H1 (cell line): ENCODE measurements at regions not wholly inside any gene's neighbourhood (a gene's known extent, or its start where the extent isn't known, plus 50 kb on each side); places are given as distances from the start of the nearest gene placed in this dataset.

ENCODE experiments used
- CTCF ChIA-PET: fragments of 300-600 bp; sonication (Branson Sonifier 250); formaldehyde crosslinking; loops from one replicate; lab custom pipeline; 2021; ENCODE audit not compliant: partially characterized antibody; lab: Charles Lee
- POLR2A ChIA-PET: fragments of 300-600 bp; sonication (Branson Sonifier 250); formaldehyde crosslinking; loops from one replicate; lab custom pipeline; 2021; ENCODE audit warnings: inconsistent platforms; ENCODE audit not compliant: partially characterized antibody; lab: Charles Lee
- DNase-seq, 2 experiments: peaks; one replicate each; pipeline versions ENCODE4 v3.0.0 to v3.0.0-alpha.2; 2010 to 2022; ENCODE audit warnings: low spot score in 2 of 2, low read depth in 1 of 2, mixed read lengths in 1 of 2
- FAIRE-seq: peaks from 2 replicates; lab custom pipeline; 2011; peaks lifted over from hg19 to GRCh38; lab: Jason Lieb, UNC
- H2AFZ ChIP-seq: 2 replicates; pipeline ENCODE4 v1.8.1; 2012; ENCODE audit warnings: low read length, inconsistent platforms
- H2AK5ac ChIP-seq: 2 replicates; pipeline ENCODE4 v1.6.1; 2013; ENCODE audit warnings: low read depth, low read length
- H2BK120ac ChIP-seq: replicated peaks from 2 replicates; pipeline ENCODE3; 2013; ENCODE audit warnings: low read depth, low read length, inconsistent platforms
- H2BK12ac ChIP-seq: 2 replicates; pipeline ENCODE4 v1.6.1; 2013; ENCODE audit warnings: low read depth, low read length
- H2BK15ac ChIP-seq: 2 replicates; pipeline ENCODE4 v1.6.1; 2013; ENCODE audit warnings: low read length
- H2BK20ac ChIP-seq: 2 replicates; pipeline ENCODE4 v1.6.1; 2013; ENCODE audit warnings: low read length
- H2BK5ac ChIP-seq: 2 replicates; pipeline ENCODE4 v1.6.1; 2013; ENCODE audit warnings: low read depth, low read length
- H3K14ac ChIP-seq: 2 replicates; pipeline ENCODE4 v1.6.1; 2013; ENCODE audit warnings: inconsistent platforms; ENCODE audit not compliant: insufficient read length
- H3K18ac ChIP-seq: 2 replicates; pipeline ENCODE4 v1.6.1; 2013; ENCODE audit warnings: low read length; ENCODE audit errors: extremely low read depth
- H3K23ac ChIP-seq: 2 replicates; pipeline ENCODE4 v1.6.1; 2013; ENCODE audit warnings: inconsistent platforms; ENCODE audit not compliant: insufficient read length
- H3K23me2 ChIP-seq: 2 replicates; pipeline ENCODE4 v1.6.1; 2013; ENCODE audit warnings: low read depth, low read length
- H3K27ac ChIP-seq: 2 replicates; pipeline ENCODE4 v1.6.1; 2011; ENCODE audit warnings: low read depth, low read length, inconsistent platforms
- H3K27me3 ChIP-seq, 4 experiments: replicated peaks in 1 of 4; 1 replicate in 1 of 4; 2 replicates in 3 of 4; pipeline versions ENCODE4 v1.6.1 to v1.8.1; 2011 to 2013; ENCODE audit warnings: low read length in 3 of 4, mild to moderate bottlenecking in 3 of 4, inconsistent platforms in 2 of 4, mixed read lengths in 2 of 4, moderate library complexity in 1 of 4; ENCODE audit not compliant: control insufficient read depth in 3 of 4, insufficient read depth in 3 of 4; ENCODE audit errors: extremely low read depth in 1 of 4
- H3K36me3 ChIP-seq, 4 experiments: 2 replicates each; pipeline versions ENCODE4 v1.6.1 to v1.8.1; 2011 to 2013; ENCODE audit warnings: mild to moderate bottlenecking in 4 of 4, low read length in 3 of 4, moderate library complexity in 2 of 4, control low read depth in 1 of 4, inconsistent platforms in 1 of 4; ENCODE audit not compliant: insufficient read depth in 4 of 4, control insufficient read depth in 2 of 4
- H3K4ac ChIP-seq: replicated peaks from 2 replicates; pipeline ENCODE3; 2013; ENCODE audit warnings: low read length, low read depth, mixed read lengths, inconsistent platforms; ENCODE audit not compliant: insufficient read length
- H3K4me1 ChIP-seq, 4 experiments: replicated peaks in 1 of 4; 1 replicate in 1 of 4; 2 replicates in 3 of 4; pipeline versions ENCODE4 v1.6.1 to v1.8.1; 2011 to 2013; ENCODE audit warnings: low read length in 3 of 4, inconsistent platforms in 2 of 4, mixed read lengths in 1 of 4; ENCODE audit not compliant: insufficient read depth in 4 of 4, control insufficient read depth in 3 of 4
- H3K4me2 ChIP-seq, 2 experiments: 2 replicates each; pipeline versions ENCODE4 v1.6.1 to v1.8.1; 2011 to 2013; ENCODE audit warnings: low read depth in 2 of 2, low read length in 2 of 2, control low read depth in 1 of 2, inconsistent platforms in 1 of 2, mild to moderate bottlenecking in 1 of 2; ENCODE audit not compliant: insufficient read depth in 1 of 2
- H3K4me3 ChIP-seq, 4 experiments: fragments of 200-600, 300-600 bp in 1 of 4; sonication (generic), shearing (Covaris generic), sonication (Bioruptor Twin) in 1 of 4; 2 replicates each; pipeline versions ENCODE4 v1.5.1 to v1.8.1; 2011 to 2016; ENCODE audit warnings: low read length in 4 of 4, low read depth in 3 of 4, control low read depth in 2 of 4, inconsistent platforms in 2 of 4, mild to moderate bottlenecking in 2 of 4, mixed read lengths in 1 of 4, moderate library complexity in 1 of 4; ENCODE audit not compliant: insufficient read depth in 2 of 4; ENCODE audit errors: extremely low read depth in 1 of 4
- H3K56ac ChIP-seq: replicated peaks from 2 replicates; pipeline ENCODE3; 2013; ENCODE audit warnings: low read depth, mild to moderate bottlenecking, mixed read lengths, low read length, inconsistent platforms; ENCODE audit not compliant: insufficient read length
- H3K79me1 ChIP-seq: 2 replicates; pipeline ENCODE4 v1.6.1; 2013; ENCODE audit warnings: low read depth, low read length, control low read depth
- H3K79me2 ChIP-seq, 2 experiments: 2 replicates each; pipeline versions ENCODE4 v1.6.1 to v1.8.1; 2012 to 2013; ENCODE audit warnings: low read length in 2 of 2, mild to moderate bottlenecking in 2 of 2, inconsistent platforms in 1 of 2; ENCODE audit not compliant: insufficient read depth in 2 of 2, control insufficient read depth in 1 of 2
- H3K9ac ChIP-seq, 4 experiments: replicated peaks in 1 of 4; 1 replicate in 1 of 4; 2 replicates in 3 of 4; pipeline versions ENCODE4 v1.6.1 to v1.8.1; 2011 to 2013; ENCODE audit warnings: low read depth in 3 of 4, low read length in 3 of 4, control low read depth in 2 of 4, mild to moderate bottlenecking in 2 of 4, moderate library complexity in 2 of 4, inconsistent platforms in 1 of 4; ENCODE audit errors: extremely low read depth in 1 of 4
- H3K9me3 ChIP-seq, 2 experiments: 2 replicates each; pipeline versions ENCODE4 v1.6.1 to v1.8.1; 2012 to 2013; ENCODE audit warnings: mild to moderate bottlenecking in 2 of 2, moderate library complexity in 2 of 2, control low read depth in 1 of 2, inconsistent platforms in 1 of 2, low read depth in 1 of 2, low read length in 1 of 2, mixed read lengths in 1 of 2; ENCODE audit not compliant: insufficient read depth in 2 of 2
- H4K20me1 ChIP-seq, 2 experiments: replicated peaks in 1 of 2; 2 replicates each; pipeline versions ENCODE3 to v1.8.1; 2011 to 2013; ENCODE audit warnings: inconsistent platforms in 2 of 2, low read length in 2 of 2, mild to moderate bottlenecking in 1 of 2; ENCODE audit not compliant: insufficient read depth in 2 of 2, control insufficient read depth in 1 of 2
- H4K5ac ChIP-seq: 2 replicates; pipeline ENCODE4 v1.6.1; 2013; ENCODE audit warnings: low read length, low read depth, mixed read lengths, inconsistent platforms; ENCODE audit not compliant: insufficient read length
- H4K8ac ChIP-seq: 2 replicates; pipeline ENCODE4 v1.8.0; 2013; ENCODE audit warnings: mild to moderate bottlenecking, moderate library complexity, low read length, inconsistent platforms; ENCODE audit not compliant: insufficient read depth; ENCODE audit errors: extremely low read depth
- H4K91ac ChIP-seq: replicated peaks from 2 replicates; pipeline ENCODE3; 2013; ENCODE audit warnings: low read length, mixed read lengths, inconsistent platforms; ENCODE audit not compliant: insufficient read length
- BCL11A ChIP-seq, 2 experiments: IDR thresholded peaks; one replicate each; pipeline ENCODE4 v1.6.1; 2011; ENCODE audit warnings: low read depth in 2 of 2, low read length in 2 of 2, mild to moderate bottlenecking in 2 of 2
- CBX8 ChIP-seq: fragments of 300-800, 300-1000 bp; sonication (generic); IDR thresholded peaks from 2 replicates; pipeline ENCODE4 v1.7.1; 2016; ENCODE audit warnings: low read depth, low read length, borderline replicate concordance
- CHD1 ChIP-seq: IDR thresholded peaks from 2 replicates; pipeline ENCODE4 v1.6.1; 2012; ENCODE audit warnings: low read depth, low read length, improper control_type of control experiment
- GTF2F1 ChIP-seq: IDR thresholded peaks from 2 replicates; pipeline ENCODE4 v1.6.1; 2012; ENCODE audit warnings: low read depth, low read length, improper control_type of control experiment, borderline replicate concordance
- HDAC2 ChIP-seq, 2 experiments: fragments of 300-600 bp in 1 of 2; sonication (generic) in 1 of 2; IDR thresholded peaks; 2 replicates each; pipeline ENCODE4 v1.6.1; 2011 to 2012; ENCODE audit warnings: low read depth in 2 of 2, low read length in 2 of 2, mild to moderate bottlenecking in 2 of 2, moderate library complexity in 2 of 2, borderline replicate concordance in 1 of 2, inconsistent platforms in 1 of 2
- MAFK ChIP-seq: IDR thresholded peaks from 2 replicates; pipeline ENCODE4 v1.6.1; 2012; ENCODE audit warnings: low read depth, mild to moderate bottlenecking, improper control_type of control experiment, low read length
- TAF1 ChIP-seq: IDR thresholded peaks from 2 replicates; pipeline ENCODE4 v1.6.1; 2011; ENCODE audit warnings: mild to moderate bottlenecking, low read depth, low read length
- TBP ChIP-seq: IDR thresholded peaks from 2 replicates; pipeline ENCODE4 v1.6.1; 2011; ENCODE audit warnings: low read depth, low read length, improper control_type of control experiment
- ZNF274 ChIP-seq: IDR thresholded peaks from 2 replicates; pipeline ENCODE4 v1.7.0; 2012; ENCODE audit warnings: low read length, borderline replicate concordance; ENCODE audit errors: extremely low read depth
- WGBS, 2 experiments: shearing (Covaris generic) in 1 of 2; methylation state at CpG; one replicate each; pipeline versions ENCODE4 v1.1.6 to v1.1.7; 2013 to 2015; ENCODE audit warnings: low lambda C conversion rate in 2 of 2, mixed read lengths in 2 of 2, inconsistent platforms in 1 of 2, low coverage in 1 of 2, missing lambda C conversion rate in 1 of 2; ENCODE audit not compliant: insufficient replicate concordance in 2 of 2, insufficient coverage in 1 of 2, insufficient read length in 1 of 2; ENCODE audit errors: extremely low coverage in 1 of 2, missing lambda C conversion rate in 1 of 2; 5-methylcytosine and 5-hydroxymethylcytosine counted together
- TF ChIP-seq, protein P1 (sequence below): IDR thresholded peaks from 2 replicates; pipeline ENCODE4 v1.6.1; 2012; ENCODE audit warnings: inconsistent platforms
- TF ChIP-seq, protein P2 (sequence below): IDR thresholded peaks from 2 replicates; pipeline ENCODE4 v1.6.1; 2011; ENCODE audit warnings: low read length, improper control_type of control experiment
- TF ChIP-seq, protein P3 (sequence below): IDR thresholded peaks from 2 replicates; pipeline ENCODE4 v1.6.1; 2012; ENCODE audit warnings: inconsistent platforms

DNA sequence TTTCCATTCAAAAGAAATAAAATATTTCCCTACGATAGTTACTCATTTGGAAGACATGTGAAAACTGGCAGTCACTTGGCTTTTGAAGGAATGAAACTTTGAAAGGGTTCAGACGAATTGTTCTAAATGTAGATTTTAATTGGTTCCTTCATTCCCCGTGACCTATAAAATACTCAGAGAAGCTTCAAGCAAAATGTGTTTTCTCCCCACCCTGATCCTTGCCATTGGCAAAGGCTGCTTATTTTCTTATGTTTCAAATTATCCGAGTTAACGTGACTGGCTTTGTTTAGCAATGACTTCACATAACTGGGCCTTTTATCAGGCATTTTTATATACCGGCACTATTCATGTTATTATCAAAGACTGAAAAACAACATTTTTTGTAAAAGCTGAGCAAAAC is 204.1 kb upstream of the NEIL3 start:
- DNase-seq (no peak), FAIRE-seq (no peak)
- POLR2A ChIA-PET: no interaction called here
- 90% methylated on average over 6 of the region's 6 CpGs; no CpG with 5 or more reads in 1 of the 2 experiments for WGBS, 2 experiments
- Histone ChIP-seq H3K79me1 (no peaks in the 10 kb centered on the region), H3K27me3 (no peaks in the 10 kb centered on the region), H4K8ac (no peak overlapping the region), H2AFZ (no peak overlapping the region), H3K56ac (no peak overlapping the region), H3K79me2 (no peaks in the 10 kb centered on the region), H2AK5ac (no peak overlapping the region), H2BK15ac (no peak overlapping the region), H3K9ac (no peak overlapping the region), H3K4me1 (no peaks in the 10 kb centered on the region), H3K27ac (no peak overlapping the region), H2BK12ac (no peak overlapping the region), H3K4ac (no peak overlapping the region), H3K18ac (no peak overlapping the region), H2BK20ac (no peak overlapping the region), H3K9me3 (no peaks in the 10 kb centered on the region), H2BK5ac (no peak overlapping the region), H2BK120ac (no peak overlapping the region), H3K23me2 (no peaks in the 10 kb centered on the region), H4K91ac (no peak overlapping the region), H3K4me2 (no peak overlapping the region), H3K23ac (no peak overlapping the region), H4K5ac (no peak overlapping the region), H3K4me3 (no peak overlapping the region), H3K14ac (no peak overlapping the region), H4K20me1 (no peaks in the 10 kb centered on the region), H3K36me3 (no peaks in the 10 kb centered on the region)
- CTCF ChIA-PET: no interaction called here
- no peak for TF ChIP-seq ZNF274
- TF ChIP-seq TBP: no peak
- no peak for TF ChIP-seq GTF2F1
- no peak for TF ChIP-seq HDAC2 (IDR thresholded peaks at IDR 0.05; ENCODE audit: borderline replicate concordance in 1 of 2, low read depth in 2 of 2, low read length in 2 of 2)
- TF ChIP-seq, protein P1, sequence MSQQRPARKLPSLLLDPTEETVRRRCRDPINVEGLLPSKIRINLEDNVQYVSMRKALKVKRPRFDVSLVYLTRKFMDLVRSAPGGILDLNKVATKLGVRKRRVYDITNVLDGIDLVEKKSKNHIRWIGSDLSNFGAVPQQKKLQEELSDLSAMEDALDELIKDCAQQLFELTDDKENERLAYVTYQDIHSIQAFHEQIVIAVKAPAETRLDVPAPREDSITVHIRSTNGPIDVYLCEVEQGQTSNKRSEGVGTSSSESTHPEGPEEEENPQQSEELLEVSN: no peak
- TF ChIP-seq CBX8: no peak
- no peak for TF ChIP-seq MAFK
- TF ChIP-seq, protein P2, sequence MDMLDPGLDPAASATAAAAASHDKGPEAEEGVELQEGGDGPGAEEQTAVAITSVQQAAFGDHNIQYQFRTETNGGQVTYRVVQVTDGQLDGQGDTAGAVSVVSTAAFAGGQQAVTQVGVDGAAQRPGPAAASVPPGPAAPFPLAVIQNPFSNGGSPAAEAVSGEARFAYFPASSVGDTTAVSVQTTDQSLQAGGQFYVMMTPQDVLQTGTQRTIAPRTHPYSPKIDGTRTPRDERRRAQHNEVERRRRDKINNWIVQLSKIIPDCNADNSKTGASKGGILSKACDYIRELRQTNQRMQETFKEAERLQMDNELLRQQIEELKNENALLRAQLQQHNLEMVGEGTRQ: no peak
- no peak for TF ChIP-seq BCL11A (IDR thresholded peaks at IDR 0.05; ENCODE audit: low read depth in 2 of 2, low read length in 2 of 2)
- TF ChIP-seq CHD1: no peak
- no peak for TF ChIP-seq TAF1
- TF ChIP-seq, protein P3, sequence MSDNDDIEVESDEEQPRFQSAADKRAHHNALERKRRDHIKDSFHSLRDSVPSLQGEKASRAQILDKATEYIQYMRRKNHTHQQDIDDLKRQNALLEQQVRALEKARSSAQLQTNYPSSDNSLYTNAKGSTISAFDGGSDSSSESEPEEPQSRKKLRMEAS: no peak
